OCI-LY1 (cell line): ENCODE measurements at regions not wholly inside any gene's neighbourhood (a gene's known extent, or its start where the extent isn't known, plus 50 kb on each side); places are given as distances from the start of the nearest gene placed in this dataset.

Source experiments
- H2AFZ ChIP-seq: fragments of 200-600 bp; sonication (generic), shearing (Covaris generic); 2 replicates; pipeline ENCODE4 v1.6.0; 2014; ENCODE audit warnings: antibody characterized with exemption, mild to moderate bottlenecking, low read length
- H3F3A ChIP-seq: fragments of 200-600 bp; sonication (generic), shearing (Covaris generic); 2 replicates; pipeline ENCODE4 v1.6.0; 2014; ENCODE audit warnings: mild to moderate bottlenecking, antibody characterized with exemption, low read length, moderate library complexity; ENCODE audit not compliant: insufficient read depth
- H3K27ac ChIP-seq: fragments of 200-600 bp; sonication (generic); 2 replicates; pipeline ENCODE4 v1.5.1; 2014; ENCODE audit warnings: low read length, mixed run types, mild to moderate bottlenecking, low read depth; ENCODE audit not compliant: poor library complexity, severe bottlenecking
- H3K27me3 ChIP-seq: fragments of 200-600 bp; sonication (generic); 2 replicates; pipeline ENCODE4 v1.6.0; 2014; ENCODE audit warnings: antibody characterized with exemption, mild to moderate bottlenecking, low read length, moderate library complexity; ENCODE audit not compliant: insufficient read depth
- H3K36me3 ChIP-seq: fragments of 200-600 bp; sonication (generic); 2 replicates; pipeline ENCODE4 v1.6.1; 2014; ENCODE audit warnings: mild to moderate bottlenecking, antibody characterized with exemption, low read length, moderate library complexity, mixed read lengths; ENCODE audit not compliant: insufficient read depth
- H3K4me1 ChIP-seq: fragments of 200-600 bp; sonication (generic); 2 replicates; pipeline ENCODE4 v1.5.1; 2014; ENCODE audit warnings: mild to moderate bottlenecking, low read length, moderate library complexity; ENCODE audit not compliant: insufficient read depth, severe bottlenecking
- H3K4me2 ChIP-seq: fragments of 200-600 bp; sonication (generic), shearing (Covaris generic); 2 replicates; pipeline ENCODE4 v1.6.1; 2014; ENCODE audit warnings: low read length
- H3K4me3 ChIP-seq: fragments of 200-600 bp; sonication (generic); 2 replicates; pipeline ENCODE4 v1.5.1; 2014; ENCODE audit warnings: low read length, low read depth, mild to moderate bottlenecking, mixed read lengths; ENCODE audit not compliant: poor library complexity, severe bottlenecking
- H3K79me2 ChIP-seq: fragments of 200-600 bp; shearing (Covaris generic); 2 replicates; pipeline ENCODE4 v1.6.1; 2016; ENCODE audit warnings: mixed run types, low read length, mixed read lengths; ENCODE audit not compliant: insufficient read depth
- H3K9ac ChIP-seq: fragments of 200-600 bp; sonication (generic), shearing (Covaris generic); 2 replicates; pipeline ENCODE4 v1.6.1; 2014; ENCODE audit warnings: mild to moderate bottlenecking, low read length, mixed read lengths
- H3K9me2 ChIP-seq: fragments of 200-600 bp; sonication (generic), shearing (Covaris generic); 2 replicates; pipeline ENCODE4 v1.6.1; 2014; ENCODE audit warnings: low read depth, mild to moderate bottlenecking, low read length, mixed read lengths
- H3K9me3 ChIP-seq: fragments of 200-600 bp; shearing (Covaris generic); 2 replicates; pipeline ENCODE4 v1.6.1; 2014; ENCODE audit warnings: low read length, mixed read lengths
- H4K20me1 ChIP-seq: fragments of 200-600 bp; sonication (generic), shearing (Covaris generic); 2 replicates; pipeline ENCODE4 v1.6.0; 2016; ENCODE audit warnings: mild to moderate bottlenecking, low read length; ENCODE audit not compliant: insufficient read depth
- EZH2 ChIP-seq: fragments of 200-600 bp; sonication (generic), shearing (Covaris generic); IDR thresholded peaks from 2 replicates; pipeline ENCODE4 v1.8.0; 2017; ENCODE audit warnings: borderline replicate concordance, mixed run types, mild to moderate bottlenecking, antibody characterized with exemption, low read length, moderate library complexity, mixed read lengths
- TF ChIP-seq, protein P1 (sequence below): fragments of 200-600 bp; sonication (generic), shearing (Covaris generic); IDR thresholded peaks from 2 replicates; pipeline ENCODE4 v1.5.1; 2017; ENCODE audit warnings: mild to moderate bottlenecking, antibody characterized with exemption, low read length, moderate library complexity, mixed read lengths

DNA sequence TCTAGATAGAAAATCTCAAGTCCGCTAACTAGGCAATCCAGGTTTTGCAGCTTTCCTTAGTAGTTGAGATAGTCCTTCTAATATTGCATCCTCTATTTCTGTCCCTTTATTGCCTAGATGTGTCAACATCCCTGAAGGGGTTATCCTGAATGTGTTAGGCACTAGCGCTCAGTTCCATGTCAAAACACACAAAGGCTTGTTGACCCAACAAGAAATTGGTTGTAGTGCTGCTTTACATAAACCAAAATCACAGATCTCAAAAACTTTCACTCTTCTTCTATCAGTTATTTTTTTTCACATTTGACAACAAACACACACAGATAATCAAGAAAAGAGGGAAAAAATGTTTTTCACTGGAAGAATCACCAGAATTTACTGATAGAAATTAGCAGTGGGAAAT, 51.4 kb upstream of the SOX2 start:
- Histone ChIP-seq H3K36me3 (no peaks in the 10 kb centered on the region), H3K79me2 (no peaks in the 10 kb centered on the region), H3K4me3 (no peak overlapping the region), H3K27ac (no peak overlapping the region), H3K9ac (no peak overlapping the region), H3K27me3 (no peaks in the 10 kb centered on the region), H3K9me3 (no peaks in the 10 kb centered on the region), H3K4me2 (no peak overlapping the region), H2AFZ (no peak overlapping the region), H4K20me1 (no peaks in the 10 kb centered on the region), H3F3A (no peaks in the 10 kb centered on the region), H3K9me2 (no peaks in the 10 kb centered on the region), H3K4me1 (peaks cover 40% of the 10 kb centered on the region)
- TF ChIP-seq, protein P1, sequence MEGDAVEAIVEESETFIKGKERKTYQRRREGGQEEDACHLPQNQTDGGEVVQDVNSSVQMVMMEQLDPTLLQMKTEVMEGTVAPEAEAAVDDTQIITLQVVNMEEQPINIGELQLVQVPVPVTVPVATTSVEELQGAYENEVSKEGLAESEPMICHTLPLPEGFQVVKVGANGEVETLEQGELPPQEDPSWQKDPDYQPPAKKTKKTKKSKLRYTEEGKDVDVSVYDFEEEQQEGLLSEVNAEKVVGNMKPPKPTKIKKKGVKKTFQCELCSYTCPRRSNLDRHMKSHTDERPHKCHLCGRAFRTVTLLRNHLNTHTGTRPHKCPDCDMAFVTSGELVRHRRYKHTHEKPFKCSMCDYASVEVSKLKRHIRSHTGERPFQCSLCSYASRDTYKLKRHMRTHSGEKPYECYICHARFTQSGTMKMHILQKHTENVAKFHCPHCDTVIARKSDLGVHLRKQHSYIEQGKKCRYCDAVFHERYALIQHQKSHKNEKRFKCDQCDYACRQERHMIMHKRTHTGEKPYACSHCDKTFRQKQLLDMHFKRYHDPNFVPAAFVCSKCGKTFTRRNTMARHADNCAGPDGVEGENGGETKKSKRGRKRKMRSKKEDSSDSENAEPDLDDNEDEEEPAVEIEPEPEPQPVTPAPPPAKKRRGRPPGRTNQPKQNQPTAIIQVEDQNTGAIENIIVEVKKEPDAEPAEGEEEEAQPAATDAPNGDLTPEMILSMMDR: no peak
- TF ChIP-seq EZH2: no peak

DNA sequence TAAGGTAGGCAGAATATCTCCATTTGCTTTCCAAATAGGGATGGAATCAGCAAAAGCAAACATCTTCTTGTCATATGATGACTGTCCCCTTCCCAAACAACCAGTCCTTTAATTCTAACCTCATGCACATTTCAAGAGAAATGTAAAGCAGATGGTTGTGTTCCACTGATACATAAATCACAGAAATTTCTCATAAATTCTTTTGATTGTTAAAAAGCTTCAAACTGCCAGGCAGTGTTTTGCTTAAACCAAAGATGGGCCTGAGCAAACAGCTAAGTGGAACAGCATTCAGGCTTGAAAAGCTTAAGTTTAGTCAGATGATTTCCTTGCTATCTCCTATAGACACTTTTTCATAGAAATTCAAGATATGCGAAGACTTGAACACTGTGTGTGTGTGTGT, 74.3 kb upstream of the SOX2 start:
- H3K9me3 ChIP-seq: no peaks in the 10 kb centered on the region
- H3K4me3 ChIP-seq: no peak overlapping the region
- H3K27ac ChIP-seq: peak overlapping the region; percentile 8
- no peak overlapping the region for H3K4me2 ChIP-seq
- no peak for TF ChIP-seq EZH2
- H3K9me2 ChIP-seq: no peaks in the 10 kb centered on the region
- H4K20me1 ChIP-seq: no peaks in the 10 kb centered on the region
- no peaks in the 10 kb centered on the region for H3F3A ChIP-seq
- H3K79me2 ChIP-seq: no peaks in the 10 kb centered on the region
- peaks cover 65% of the 10 kb centered on the region for H3K4me1 ChIP-seq
- no peak overlapping the region for H2AFZ ChIP-seq
- H3K27me3 ChIP-seq: no peaks in the 10 kb centered on the region
- H3K9ac ChIP-seq: no peak overlapping the region
- H3K36me3 ChIP-seq: no peaks in the 10 kb centered on the region

DNA sequence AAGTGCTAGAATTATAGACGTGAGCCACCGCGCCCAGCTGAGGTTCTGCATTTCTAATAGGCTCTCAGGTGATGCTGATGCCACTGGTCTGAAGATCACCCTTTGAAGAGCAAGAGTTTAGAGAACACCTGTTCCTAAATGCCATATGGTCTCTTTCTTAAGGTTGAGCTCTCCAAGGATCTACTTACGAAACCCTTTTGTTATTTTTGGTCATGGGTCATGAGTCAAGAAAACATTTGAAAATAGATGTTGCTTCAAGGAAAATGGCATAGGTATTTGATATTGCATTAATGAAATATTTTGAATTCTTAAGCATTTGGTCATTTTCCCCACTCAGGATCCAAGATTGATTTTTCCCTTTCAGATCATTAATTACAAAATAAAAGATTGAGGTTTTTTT, 74.7 kb upstream of the SOX2 start:
- Histone ChIP-seq H3K9me3 (no peaks in the 10 kb centered on the region), H3K9ac (no peak overlapping the region), H3K27me3 (no peaks in the 10 kb centered on the region), H3K4me2 (no peak overlapping the region), H4K20me1 (no peaks in the 10 kb centered on the region), H3F3A (no peaks in the 10 kb centered on the region), H3K9me2 (no peaks in the 10 kb centered on the region), H3K4me1 (peaks cover 69% of the 10 kb centered on the region), H3K79me2 (no peaks in the 10 kb centered on the region), H3K4me3 (no peak overlapping the region), H2AFZ (no peak overlapping the region), H3K36me3 (no peaks in the 10 kb centered on the region), H3K27ac (peak overlapping the region; percentile 8)
- TF ChIP-seq EZH2: no peak
- TF ChIP-seq, protein P1: no peak

DNA sequence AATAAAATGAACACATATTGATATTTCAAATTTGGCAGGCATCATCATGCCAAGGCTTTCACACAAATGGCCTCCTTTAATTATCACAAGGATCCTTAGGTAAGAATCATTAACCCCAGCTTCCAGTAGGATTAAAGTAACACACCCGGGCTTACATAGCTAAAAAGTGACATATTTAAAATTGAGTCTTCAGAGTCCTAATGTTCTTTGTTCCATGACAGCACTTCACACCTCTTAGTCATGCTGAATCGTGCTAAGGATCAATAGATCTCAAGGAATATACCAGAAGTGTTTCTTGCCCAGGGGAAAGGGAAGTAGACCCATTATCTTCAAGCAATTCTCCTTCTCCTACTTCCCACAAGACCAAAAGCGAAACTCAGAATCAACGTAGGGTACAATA, 76.6 kb upstream of the SOX2 start:
- no peak overlapping the region for H3K4me3 ChIP-seq
- H3K27ac ChIP-seq: no peak overlapping the region
- H3K4me2 ChIP-seq: 0 out of 2 replicates have a peak overlapping the region, but pooled peaks have one; percentile 2
- no peaks in the 10 kb centered on the region for H3K79me2 ChIP-seq
- H3K4me1 ChIP-seq: peaks cover 72% of the 10 kb centered on the region
- H3K36me3 ChIP-seq: no peaks in the 10 kb centered on the region
- TF ChIP-seq, protein P1: no peak
- TF ChIP-seq EZH2: no peak
- H4K20me1 ChIP-seq: no peaks in the 10 kb centered on the region
- no peak overlapping the region for H2AFZ ChIP-seq
- H3K9ac ChIP-seq: no peak overlapping the region
- no peaks in the 10 kb centered on the region for H3F3A ChIP-seq
- no peaks in the 10 kb centered on the region for H3K9me2 ChIP-seq
- H3K27me3 ChIP-seq: no peaks in the 10 kb centered on the region
- H3K9me3 ChIP-seq: no peaks in the 10 kb centered on the region
